ENCODE measurements at regions not wholly inside any gene's neighbourhood (a gene's known extent, or its start where the extent isn't known, plus 50 kb on each side); places are given as distances from the start of the nearest gene placed in this dataset.
"Not testable (repeated sequence)": the region's sequence is repeated elsewhere in the genome, so short reads cannot be mapped to it uniquely, and the experiment has no call there.

- intact Hi-C loops (cut with micrococcal nuclease), result no loop called here
- WGBS (ENCODE audit: insufficient coverage), result 100% methylated on average over 1 of the region's 8 CpGs
- no peaks in the 10 kb centered on the region for H3K9me3 ChIP-seq (replicated peaks in 1 of 2; ENCODE audit: control insufficient read depth in 1 of 2, insufficient read depth in 1 of 2, low read length in 2 of 2)
- no peak overlapping the region for H3K4me3 ChIP-seq (replicated peaks in 1 of 3; ENCODE audit: low read depth in 2 of 3, low read length in 3 of 3)
- no peak for TF ChIP-seq CTCF (IDR thresholded peaks at IDR 0.05)
- no peak overlapping the region for H3K9ac ChIP-seq (ENCODE audit: insufficient read depth, low read length, poor library complexity, severe bottlenecking)
- no peaks in the 10 kb centered on the region for H3K79me2 ChIP-seq (ENCODE audit: insufficient read depth, low read length)
- no peaks in the 10 kb centered on the region for H3K36me3 ChIP-seq (replicated peaks in 1 of 2; ENCODE audit: control insufficient read depth in 1 of 2, insufficient read depth in 2 of 2, low read length in 2 of 2)
- no peak for DNase-seq
- no peaks in the 10 kb centered on the region for H3K36me3 Mint-ChIP-seq
- H3K9me3 Mint-ChIP-seq, result peaks cover 0 to 2% (median 0%) of the 10 kb centered on the region in 7 donors
- no peaks in the 10 kb centered on the region for H3K27me3 Mint-ChIP-seq (ENCODE audit: low read depth in 3 of 3)
- H4K20me1 ChIP-seq (ENCODE audit: insufficient read depth, low read length), result no peaks in the 10 kb centered on the region
- H3K4me1 Mint-ChIP-seq, result peaks cover 4% of the 10 kb centered on the region
- no peaks in the 10 kb centered on the region for H3K4me1 ChIP-seq (ENCODE audit: control insufficient read depth in 1 of 2, insufficient read depth in 2 of 2, low read length in 2 of 2)
- H3K27ac Mint-ChIP-seq, result no peak overlapping the region
- no peak overlapping the region for H3K4me2 ChIP-seq (replicated peaks; ENCODE audit: extremely low read depth, low read length, poor library complexity, severe bottlenecking)
- no peak overlapping the region for H2AFZ ChIP-seq (ENCODE audit: insufficient read depth, low read depth, low read length, poor library complexity, severe bottlenecking)
- H3K4me3 Mint-ChIP-seq, result no peak overlapping the region
- H3K27me3 ChIP-seq (ENCODE audit: control insufficient read depth in 2 of 2, insufficient read depth in 2 of 2, low read length in 2 of 2), result no peaks in the 10 kb centered on the region
- no peak overlapping the region for H3K27ac ChIP-seq (ENCODE audit: low read depth in 1 of 2, low read length in 2 of 2)
These were observed 76.2 kb upstream of the RPS6KA2 start for GRCh38 chr6:166703149-166703710.

- H3K36me3 Mint-ChIP-seq; H3K27ac Mint-ChIP-seq; H3K4me2 ChIP-seq (replicated peaks; ENCODE audit: extremely low read depth, low read length, poor library complexity, severe bottlenecking); intact Hi-C loops (cut with micrococcal nuclease); DNase-seq; H3K27ac ChIP-seq (ENCODE audit: low read depth in 1 of 2, low read length in 2 of 2); H3K9me3 Mint-ChIP-seq; H3K9me3 ChIP-seq (replicated peaks in 1 of 2; ENCODE audit: control insufficient read depth in 1 of 2, insufficient read depth in 1 of 2, low read length in 2 of 2); H3K4me1 Mint-ChIP-seq; H3K4me3 Mint-ChIP-seq; H3K4me3 ChIP-seq (replicated peaks in 1 of 3; ENCODE audit: low read depth in 2 of 3, low read length in 3 of 3); H2AFZ ChIP-seq (ENCODE audit: insufficient read depth, low read depth, low read length, poor library complexity, severe bottlenecking); H3K36me3 ChIP-seq (replicated peaks in 1 of 2; ENCODE audit: control insufficient read depth in 1 of 2, insufficient read depth in 2 of 2, low read length in 2 of 2); H3K4me1 ChIP-seq (ENCODE audit: control insufficient read depth in 1 of 2, insufficient read depth in 2 of 2, low read length in 2 of 2); H4K20me1 ChIP-seq (ENCODE audit: insufficient read depth, low read length); H3K27me3 Mint-ChIP-seq (ENCODE audit: low read depth in 3 of 3); H3K9ac ChIP-seq (ENCODE audit: insufficient read depth, low read length, poor library complexity, severe bottlenecking); H3K79me2 ChIP-seq (ENCODE audit: insufficient read depth, low read length); H3K27me3 ChIP-seq (ENCODE audit: control insufficient read depth in 2 of 2, insufficient read depth in 2 of 2, low read length in 2 of 2): not testable (repeated sequence)
- 88% methylated on average over 6 of the region's 8 CpGs for WGBS (ENCODE audit: insufficient coverage)
These were observed 74.4 kb upstream of the RPS6KA2 start for GRCh38 chr6:166701424-166701823.

- 0% methylated on average over 3 of the region's 3 CpGs for WGBS (ENCODE audit: insufficient coverage)
- H4K20me1 ChIP-seq (ENCODE audit: insufficient read depth, low read length); H3K36me3 ChIP-seq (replicated peaks in 1 of 2; ENCODE audit: control insufficient read depth in 1 of 2, insufficient read depth in 2 of 2, low read length in 2 of 2); H3K27me3 Mint-ChIP-seq (ENCODE audit: low read depth in 3 of 3); H3K4me3 Mint-ChIP-seq; H3K4me3 ChIP-seq (replicated peaks in 1 of 3; ENCODE audit: low read depth in 2 of 3, low read length in 3 of 3); H3K79me2 ChIP-seq (ENCODE audit: insufficient read depth, low read length); intact Hi-C loops (cut with micrococcal nuclease); H3K4me2 ChIP-seq (replicated peaks; ENCODE audit: extremely low read depth, low read length, poor library complexity, severe bottlenecking); H3K27ac Mint-ChIP-seq; H3K4me1 Mint-ChIP-seq; H3K36me3 Mint-ChIP-seq; DNase-seq; H3K9ac ChIP-seq (ENCODE audit: insufficient read depth, low read length, poor library complexity, severe bottlenecking); H2AFZ ChIP-seq (ENCODE audit: insufficient read depth, low read depth, low read length, poor library complexity, severe bottlenecking); H3K9me3 Mint-ChIP-seq; H3K27me3 ChIP-seq (ENCODE audit: control insufficient read depth in 2 of 2, insufficient read depth in 2 of 2, low read length in 2 of 2); H3K9me3 ChIP-seq (replicated peaks in 1 of 2; ENCODE audit: control insufficient read depth in 1 of 2, insufficient read depth in 1 of 2, low read length in 2 of 2); H3K4me1 ChIP-seq (ENCODE audit: control insufficient read depth in 1 of 2, insufficient read depth in 2 of 2, low read length in 2 of 2); H3K27ac ChIP-seq (ENCODE audit: low read depth in 1 of 2, low read length in 2 of 2): not testable (repeated sequence)
These were observed 73.8 kb upstream of the RPS6KA2 start for GRCh38 chr6:166700871-166701270.
